ENCODE measurements at regions not wholly inside any gene's neighbourhood (a gene's known extent, or its start where the extent isn't known, plus 50 kb on each side); places are given as distances from the start of the nearest gene placed in this dataset.

DNA sequence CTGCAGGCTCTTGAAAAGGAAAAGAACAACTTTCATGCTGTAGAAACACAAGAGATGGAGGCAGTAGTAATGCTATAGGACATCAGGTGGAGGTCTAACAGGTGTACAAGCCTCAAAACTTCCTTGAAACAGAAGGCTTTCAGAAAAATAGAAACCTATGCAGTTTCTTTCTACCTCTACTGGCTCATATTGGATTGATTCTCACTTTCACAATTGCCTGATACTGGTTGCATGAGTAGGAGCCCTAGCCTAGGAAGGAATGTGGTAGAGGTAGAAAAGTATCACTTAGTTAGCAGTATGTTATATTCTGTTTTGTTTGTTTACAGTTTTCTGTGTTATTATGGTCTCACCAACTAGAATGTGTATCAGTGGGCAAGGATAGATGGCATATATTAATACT lies 175.4 kb upstream of the GORAB start:
- no peaks in the 10 kb centered on the region for H3K27me3 Mint-ChIP-seq
- H3K9me3 Mint-ChIP-seq (ENCODE audit: insufficient read depth): peaks cover 8% of the 10 kb centered on the region
- no peaks in the 10 kb centered on the region for H3K36me3 ChIP-seq (replicated peaks in 1 of 2; ENCODE audit: control extremely low read depth in 1 of 2, control insufficient read depth in 1 of 2, extremely low read depth in 1 of 2, insufficient read depth in 2 of 2, low read length in 1 of 2)
- no peak overlapping the region for H3K4me2 ChIP-seq (replicated peaks; ENCODE audit: low read depth, low read length, poor library complexity, severe bottlenecking)
- H3K27ac Mint-ChIP-seq: no peak overlapping the region
- H3K79me2 ChIP-seq (ENCODE audit: control insufficient read depth, insufficient read depth, low read length): no peaks in the 10 kb centered on the region
- H3K9me3 ChIP-seq (ENCODE audit: control extremely low read depth in 1 of 3, control insufficient read depth in 2 of 3, insufficient read depth in 1 of 3, low read length in 2 of 3): peaks cover 0 to 4% (median 0%) of the 10 kb centered on the region in 3 donors
- H3K4me1 Mint-ChIP-seq: no peaks in the 10 kb centered on the region
- no peak overlapping the region for H3K4me3 Mint-ChIP-seq
- no peaks in the 10 kb centered on the region for H3K4me1 ChIP-seq (ENCODE audit: control insufficient read depth in 2 of 2, insufficient read depth in 2 of 2, low read length in 2 of 2)
- no peak for DNase-seq
- TF ChIP-seq, protein P1, sequence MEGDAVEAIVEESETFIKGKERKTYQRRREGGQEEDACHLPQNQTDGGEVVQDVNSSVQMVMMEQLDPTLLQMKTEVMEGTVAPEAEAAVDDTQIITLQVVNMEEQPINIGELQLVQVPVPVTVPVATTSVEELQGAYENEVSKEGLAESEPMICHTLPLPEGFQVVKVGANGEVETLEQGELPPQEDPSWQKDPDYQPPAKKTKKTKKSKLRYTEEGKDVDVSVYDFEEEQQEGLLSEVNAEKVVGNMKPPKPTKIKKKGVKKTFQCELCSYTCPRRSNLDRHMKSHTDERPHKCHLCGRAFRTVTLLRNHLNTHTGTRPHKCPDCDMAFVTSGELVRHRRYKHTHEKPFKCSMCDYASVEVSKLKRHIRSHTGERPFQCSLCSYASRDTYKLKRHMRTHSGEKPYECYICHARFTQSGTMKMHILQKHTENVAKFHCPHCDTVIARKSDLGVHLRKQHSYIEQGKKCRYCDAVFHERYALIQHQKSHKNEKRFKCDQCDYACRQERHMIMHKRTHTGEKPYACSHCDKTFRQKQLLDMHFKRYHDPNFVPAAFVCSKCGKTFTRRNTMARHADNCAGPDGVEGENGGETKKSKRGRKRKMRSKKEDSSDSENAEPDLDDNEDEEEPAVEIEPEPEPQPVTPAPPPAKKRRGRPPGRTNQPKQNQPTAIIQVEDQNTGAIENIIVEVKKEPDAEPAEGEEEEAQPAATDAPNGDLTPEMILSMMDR (IDR thresholded peaks at IDR 0.05): no peak
- TF ChIP-seq EZH2 (IDR thresholded peaks at IDR 0.05; ENCODE audit: borderline replicate concordance, insufficient read depth, low read depth, low read length, poor library complexity, severe bottlenecking): no peak
- no peak overlapping the region for H3K27ac ChIP-seq (ENCODE audit: low read length in 2 of 2)
- H3K27me3 ChIP-seq (replicated peaks in 1 of 4; ENCODE audit: control extremely low read depth in 1 of 4, control insufficient read depth in 3 of 4, insufficient read depth in 4 of 4, low read length in 3 of 4): no peaks in the 10 kb centered on the region
- intact Hi-C loops (cut with micrococcal nuclease): no loop called here
- H3K4me3 ChIP-seq (ENCODE audit: control extremely low read depth in 1 of 5, extremely low read depth in 1 of 5, insufficient read depth in 1 of 5, low read depth in 2 of 5, low read length in 4 of 5): no peak overlapping the region
- ATAC-seq (ENCODE audit: low read depth): no peak
- no peaks in the 10 kb centered on the region for H4K20me1 ChIP-seq (ENCODE audit: control insufficient read depth, insufficient read depth, low read length, poor library complexity, severe bottlenecking)
- CTCF ChIA-PET: no interaction called here
- H2AFZ ChIP-seq (ENCODE audit: insufficient read depth, low read depth, low read length, poor library complexity, severe bottlenecking): no peak overlapping the region
- H3K9ac ChIP-seq (ENCODE audit: low read length): no peak overlapping the region
- POLR2A ChIA-PET: no interaction called here

DNA sequence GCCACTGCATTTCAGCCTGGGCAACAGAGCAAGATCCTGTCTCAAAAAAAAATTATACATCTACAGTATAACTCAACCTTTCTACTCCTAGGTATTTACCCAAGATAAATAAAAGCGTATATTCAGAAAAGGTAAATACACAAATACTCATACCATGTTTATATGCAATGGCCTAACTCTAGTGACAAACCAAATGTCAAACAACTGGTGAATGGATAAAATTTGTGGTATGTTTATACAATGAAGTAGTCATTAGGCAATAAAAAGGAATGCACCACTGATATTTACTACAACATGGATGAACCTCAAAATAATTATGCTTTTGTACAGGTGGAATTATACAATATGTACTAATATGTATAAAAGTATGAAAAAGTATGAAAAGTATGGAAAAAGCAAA lies 174.2 kb upstream of the GORAB start:
- Histone ChIP-seq H3K36me3 (replicated peaks in 1 of 2; ENCODE audit: control extremely low read depth in 1 of 2, control insufficient read depth in 1 of 2, extremely low read depth in 1 of 2, insufficient read depth in 2 of 2, low read length in 1 of 2) (no peaks in the 10 kb centered on the region), H3K4me1 (ENCODE audit: control insufficient read depth in 2 of 2, insufficient read depth in 2 of 2, low read length in 2 of 2) (no peaks in the 10 kb centered on the region), H3K27me3 (replicated peaks in 1 of 4; ENCODE audit: control extremely low read depth in 1 of 4, control insufficient read depth in 3 of 4, insufficient read depth in 4 of 4, low read length in 3 of 4) (no peaks in the 10 kb centered on the region), H4K20me1 (ENCODE audit: control insufficient read depth, insufficient read depth, low read length, poor library complexity, severe bottlenecking) (no peaks in the 10 kb centered on the region), H3K79me2 (ENCODE audit: control insufficient read depth, insufficient read depth, low read length) (no peaks in the 10 kb centered on the region), H3K27ac (ENCODE audit: low read length in 2 of 2) (no peak overlapping the region), H3K9me3 (ENCODE audit: control extremely low read depth in 1 of 3, control insufficient read depth in 2 of 3, insufficient read depth in 1 of 3, low read length in 2 of 3) (peaks cover 0 to 4% (median 0%) of the 10 kb centered on the region in 3 donors), H3K4me2 (replicated peaks; ENCODE audit: low read depth, low read length, poor library complexity, severe bottlenecking) (no peak overlapping the region), H3K9ac (ENCODE audit: low read length) (no peak overlapping the region), H2AFZ (ENCODE audit: insufficient read depth, low read depth, low read length, poor library complexity, severe bottlenecking) (no peak overlapping the region), H3K4me3 (ENCODE audit: control extremely low read depth in 1 of 5, extremely low read depth in 1 of 5, insufficient read depth in 1 of 5, low read depth in 2 of 5, low read length in 4 of 5) (no peak overlapping the region)
- no peaks in the 10 kb centered on the region for H3K4me1 Mint-ChIP-seq
- intact Hi-C loops (cut with micrococcal nuclease): no loop called here
- ChIA-PET CTCF (no interaction called here), POLR2A (no interaction called here)
- no peak for TF ChIP-seq EZH2 (IDR thresholded peaks at IDR 0.05; ENCODE audit: borderline replicate concordance, insufficient read depth, low read depth, low read length, poor library complexity, severe bottlenecking)
- TF ChIP-seq, protein P1 (IDR thresholded peaks at IDR 0.05): no peak
- no peak for ATAC-seq (ENCODE audit: low read depth)
- no peak overlapping the region for H3K27ac Mint-ChIP-seq
- DNase-seq: no peak
- H3K4me3 Mint-ChIP-seq: no peak overlapping the region
- peaks cover 10% of the 10 kb centered on the region for H3K9me3 Mint-ChIP-seq (ENCODE audit: insufficient read depth)
- no peaks in the 10 kb centered on the region for H3K27me3 Mint-ChIP-seq
- no CpG with 5 or more reads among the region's 1 CpG for WGBS (ENCODE audit: insufficient coverage)

All from B cell (primary cell).